Sigmoid colon (tissue), 4 donors: ENCODE measurements at regions not wholly inside any gene's neighbourhood (a gene's known extent, or its start where the extent isn't known, plus 50 kb on each side); places are given as distances from the start of the nearest gene placed in this dataset.

Source experiments
- CTCF ChIP-seq, 4 experiments: fragments of 450-650 bp in 3 of 4; fragments of 200-600 bp in 1 of 4; IDR thresholded peaks; one replicate each; pipeline ENCODE4 v1.5.1; 2016 to 2019; ENCODE audit warnings: antibody characterized with exemption in 4 of 4, mild to moderate bottlenecking in 3 of 4, moderate library complexity in 2 of 4
- EP300 ChIP-seq, 4 donors: sonication (generic); formaldehyde crosslinking; IDR thresholded peaks; one replicate each; pipeline ENCODE4 v1.6.1; 2017; ENCODE audit warnings: antibody characterized with exemption in 4 of 4
- POLR2A ChIP-seq, 2 donors: fragments of 450-650 bp; IDR thresholded peaks; one replicate each; pipeline ENCODE4 v1.6.1; 2016; ENCODE audit warnings: antibody characterized with exemption in 2 of 2, mild to moderate bottlenecking in 2 of 2, moderate library complexity in 2 of 2
- POLR2AphosphoS5 ChIP-seq, 4 donors: sonication (generic); formaldehyde crosslinking; IDR thresholded peaks; one replicate each; pipeline ENCODE4 v1.6.1; 2017; ENCODE audit warnings: antibody characterized with exemption in 4 of 4

GRCh38 chr21:35351434-35351833 lies 302.3 kb upstream of the RUNX1 start:
- TF ChIP-seq CTCF (IDR thresholded peaks at IDR 0.05) (no peak), POLR2A (IDR thresholded peaks at IDR 0.05) (no peak), POLR2AphosphoS5 (IDR thresholded peaks at IDR 0.05) (no peak), EP300 (IDR thresholded peaks at IDR 0.05) (no peak)
